HG02610 (cell line): ENCODE measurements at regions not wholly inside any gene's neighbourhood (a gene's known extent, or its start where the extent isn't known, plus 50 kb on each side); places are given as distances from the start of the nearest gene placed in this dataset.

Experiments
- ATAC-seq: cut with Tn5 transposase; IDR thresholded peaks from one replicate; pipeline ENCODE4 v1.9.1; 2021; ENCODE audit warnings: mild to moderate bottlenecking, moderate library complexity; ENCODE audit not compliant: unreplicated experiment

- no peak for ATAC-seq
These were observed 161.1 kb upstream of the DUSP10 start for GRCh38 chr1:221902961-221903360.

GRCh38 chr1:221900678-221901077 lies 158.8 kb upstream of the DUSP10 start:
- ATAC-seq = peak; percentile 53

- no peak for ATAC-seq
These were observed 155.4 kb upstream of the DUSP10 start for GRCh38 chr1:221897321-221897721.

GRCh38 chr1:221892301-221892830 lies 150.5 kb upstream of the DUSP10 start:
- no peak for ATAC-seq

- no peak for ATAC-seq
These were observed 149.8 kb upstream of the DUSP10 start for GRCh38 chr1:221891708-221892107.

GRCh38 chr1:221888801-221889200 lies 146.9 kb upstream of the DUSP10 start:
- ATAC-seq = no peak

GRCh38 chr1:221888218-221888617 lies 146.3 kb upstream of the DUSP10 start:
- peak; percentile 51 for ATAC-seq

- ATAC-seq = no peak
These were observed 145.9 kb upstream of the DUSP10 start for GRCh38 chr1:221887758-221888157.

GRCh38 chr1:221887415-221887746 lies 145.5 kb upstream of the DUSP10 start:
- ATAC-seq = no peak

- no peak for ATAC-seq
These were observed 145.0 kb upstream of the DUSP10 start for GRCh38 chr1:221886743-221887414.

GRCh38 chr1:221886311-221886710 lies 144.4 kb upstream of the DUSP10 start:
- ATAC-seq = no peak

- ATAC-seq = no peak
These were observed 142.9 kb upstream of the DUSP10 start for GRCh38 chr1:221884821-221885220.

- peak; percentile 38 for ATAC-seq
These were observed 140.1 kb upstream of the DUSP10 start for GRCh38 chr1:221881805-221882581.

GRCh38 chr1:221880182-221880581 lies 138.3 kb upstream of the DUSP10 start:
- ATAC-seq = no peak

- ATAC-seq = peak; percentile 85
These were observed 136.2 kb upstream of the DUSP10 start for GRCh38 chr1:221878134-221878533.

- ATAC-seq = no peak
These were observed 135.4 kb upstream of the DUSP10 start for GRCh38 chr1:221877311-221877710.

- no peak for ATAC-seq
These were observed 133.1 kb upstream of the DUSP10 start for GRCh38 chr1:221875004-221875330.

- ATAC-seq = no peak
These were observed 132.6 kb upstream of the DUSP10 start for GRCh38 chr1:221874285-221875003.

- ATAC-seq = no peak
These were observed 131.8 kb upstream of the DUSP10 start for GRCh38 chr1:221873673-221874072.

GRCh38 chr1:221871056-221871455 lies 129.2 kb upstream of the DUSP10 start:
- ATAC-seq = no peak

GRCh38 chr1:221869779-221870178 lies 127.9 kb upstream of the DUSP10 start:
- no peak for ATAC-seq
